ENCODE measurements at regions not wholly inside any gene's neighbourhood (a gene's known extent, or its start where the extent isn't known, plus 50 kb on each side); places are given as distances from the start of the nearest gene placed in this dataset.

DNA sequence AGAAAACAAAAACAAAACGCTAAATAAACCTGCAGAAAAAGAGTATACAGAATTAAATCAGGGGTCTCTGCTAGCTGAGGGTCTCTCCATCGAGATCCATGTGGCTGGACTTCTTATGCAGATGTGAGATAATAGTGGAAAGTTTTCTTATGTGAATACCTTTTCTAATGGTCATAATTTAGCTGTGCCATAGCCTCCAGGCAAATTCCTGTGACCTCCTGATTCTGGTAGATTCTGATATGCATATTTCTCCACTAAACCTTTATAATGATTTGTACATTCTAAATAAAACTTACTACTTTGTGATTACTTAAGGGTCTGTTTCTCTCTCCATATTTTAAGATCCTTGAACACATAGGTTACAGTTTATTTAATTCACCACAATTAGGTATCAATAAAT lies 1002.6 kb downstream of the GALC start:
- Histone ChIP-seq H3K36me3 (ENCODE audit: control insufficient read depth, insufficient read depth, low read length) (no peaks in the 10 kb centered on the region), H3K9me3 (ENCODE audit: control insufficient read depth, insufficient read depth, low read depth, low read length) (no peaks in the 10 kb centered on the region), H3K27me3 (ENCODE audit: control insufficient read depth, insufficient read depth, low read length) (no peaks in the 10 kb centered on the region), H3K4me3 (ENCODE audit: low read depth in 2 of 2, low read length in 2 of 2) (no peak overlapping the region), H3K27ac (ENCODE audit: low read length) (no peak overlapping the region), H3K4me1 (ENCODE audit: control insufficient read depth, insufficient read depth, low read length) (no peaks in the 10 kb centered on the region)
- in situ Hi-C loops (cut with HindIII; ENCODE audit: low pct_unique_long_range_greater_than_20kb, low sequenced_read_pairs) (no loop called here), intact Hi-C loops (cut with micrococcal nuclease; ENCODE audit: unreplicated experiment) (no loop called here)
- DNase-seq (ENCODE audit: low read depth, low spot score) = no peak
- ChIA-PET POLR2A (no interaction called here), CTCF (no interaction called here)
- ATAC-seq = no peak
- BruUV-seq (replicated peaks) = no TSS peak
- TF ChIP-seq POLR2AphosphoS5 (IDR thresholded peaks at IDR 0.05; ENCODE audit: low read depth, low read length) (no peak), TCF7L2 (IDR thresholded peaks at IDR 0.05; ENCODE audit: low read depth, low read length) (no peak), SIN3A (IDR thresholded peaks at IDR 0.05; ENCODE audit: borderline replicate concordance, insufficient read depth, low read depth, low read length) (no peak)
- TF ChIP-seq, protein P1, sequence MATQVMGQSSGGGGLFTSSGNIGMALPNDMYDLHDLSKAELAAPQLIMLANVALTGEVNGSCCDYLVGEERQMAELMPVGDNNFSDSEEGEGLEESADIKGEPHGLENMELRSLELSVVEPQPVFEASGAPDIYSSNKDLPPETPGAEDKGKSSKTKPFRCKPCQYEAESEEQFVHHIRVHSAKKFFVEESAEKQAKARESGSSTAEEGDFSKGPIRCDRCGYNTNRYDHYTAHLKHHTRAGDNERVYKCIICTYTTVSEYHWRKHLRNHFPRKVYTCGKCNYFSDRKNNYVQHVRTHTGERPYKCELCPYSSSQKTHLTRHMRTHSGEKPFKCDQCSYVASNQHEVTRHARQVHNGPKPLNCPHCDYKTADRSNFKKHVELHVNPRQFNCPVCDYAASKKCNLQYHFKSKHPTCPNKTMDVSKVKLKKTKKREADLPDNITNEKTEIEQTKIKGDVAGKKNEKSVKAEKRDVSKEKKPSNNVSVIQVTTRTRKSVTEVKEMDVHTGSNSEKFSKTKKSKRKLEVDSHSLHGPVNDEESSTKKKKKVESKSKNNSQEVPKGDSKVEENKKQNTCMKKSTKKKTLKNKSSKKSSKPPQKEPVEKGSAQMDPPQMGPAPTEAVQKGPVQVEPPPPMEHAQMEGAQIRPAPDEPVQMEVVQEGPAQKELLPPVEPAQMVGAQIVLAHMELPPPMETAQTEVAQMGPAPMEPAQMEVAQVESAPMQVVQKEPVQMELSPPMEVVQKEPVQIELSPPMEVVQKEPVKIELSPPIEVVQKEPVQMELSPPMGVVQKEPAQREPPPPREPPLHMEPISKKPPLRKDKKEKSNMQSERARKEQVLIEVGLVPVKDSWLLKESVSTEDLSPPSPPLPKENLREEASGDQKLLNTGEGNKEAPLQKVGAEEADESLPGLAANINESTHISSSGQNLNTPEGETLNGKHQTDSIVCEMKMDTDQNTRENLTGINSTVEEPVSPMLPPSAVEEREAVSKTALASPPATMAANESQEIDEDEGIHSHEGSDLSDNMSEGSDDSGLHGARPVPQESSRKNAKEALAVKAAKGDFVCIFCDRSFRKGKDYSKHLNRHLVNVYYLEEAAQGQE (IDR thresholded peaks at IDR 0.05; ENCODE audit: insufficient read depth in 1 of 2, low read depth in 2 of 2, low read length in 1 of 2) = no peak
- TF ChIP-seq, protein P2, sequence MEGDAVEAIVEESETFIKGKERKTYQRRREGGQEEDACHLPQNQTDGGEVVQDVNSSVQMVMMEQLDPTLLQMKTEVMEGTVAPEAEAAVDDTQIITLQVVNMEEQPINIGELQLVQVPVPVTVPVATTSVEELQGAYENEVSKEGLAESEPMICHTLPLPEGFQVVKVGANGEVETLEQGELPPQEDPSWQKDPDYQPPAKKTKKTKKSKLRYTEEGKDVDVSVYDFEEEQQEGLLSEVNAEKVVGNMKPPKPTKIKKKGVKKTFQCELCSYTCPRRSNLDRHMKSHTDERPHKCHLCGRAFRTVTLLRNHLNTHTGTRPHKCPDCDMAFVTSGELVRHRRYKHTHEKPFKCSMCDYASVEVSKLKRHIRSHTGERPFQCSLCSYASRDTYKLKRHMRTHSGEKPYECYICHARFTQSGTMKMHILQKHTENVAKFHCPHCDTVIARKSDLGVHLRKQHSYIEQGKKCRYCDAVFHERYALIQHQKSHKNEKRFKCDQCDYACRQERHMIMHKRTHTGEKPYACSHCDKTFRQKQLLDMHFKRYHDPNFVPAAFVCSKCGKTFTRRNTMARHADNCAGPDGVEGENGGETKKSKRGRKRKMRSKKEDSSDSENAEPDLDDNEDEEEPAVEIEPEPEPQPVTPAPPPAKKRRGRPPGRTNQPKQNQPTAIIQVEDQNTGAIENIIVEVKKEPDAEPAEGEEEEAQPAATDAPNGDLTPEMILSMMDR (IDR thresholded peaks at IDR 0.05) = no peak

DNA sequence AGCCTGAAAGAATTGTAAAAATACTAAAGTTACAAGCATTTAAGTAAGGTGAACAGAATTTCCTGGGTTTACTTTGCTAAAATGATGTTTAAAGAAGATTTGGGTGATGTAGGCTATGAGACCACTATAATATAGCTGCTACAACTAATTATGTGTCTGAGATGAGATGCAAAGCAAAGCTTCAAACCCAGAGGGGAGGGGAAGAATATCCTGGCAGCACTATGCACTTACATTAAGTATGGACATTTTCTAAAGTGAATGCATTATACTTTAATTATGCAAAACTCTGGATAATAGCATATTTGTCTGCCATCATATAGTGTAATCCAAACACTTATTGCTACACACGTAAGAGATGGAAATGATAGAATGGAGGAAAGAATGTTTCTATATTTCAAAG lies 1003.7 kb downstream of the GALC start:
- Histone ChIP-seq H3K4me3 (ENCODE audit: low read depth in 2 of 2, low read length in 2 of 2) (no peak overlapping the region), H3K27ac (ENCODE audit: low read length) (no peak overlapping the region), H3K4me1 (ENCODE audit: control insufficient read depth, insufficient read depth, low read length) (no peaks in the 10 kb centered on the region), H3K36me3 (ENCODE audit: control insufficient read depth, insufficient read depth, low read length) (no peaks in the 10 kb centered on the region), H3K27me3 (ENCODE audit: control insufficient read depth, insufficient read depth, low read length) (no peaks in the 10 kb centered on the region), H3K9me3 (ENCODE audit: control insufficient read depth, insufficient read depth, low read depth, low read length) (no peaks in the 10 kb centered on the region)
- ChIA-PET CTCF (no interaction called here), POLR2A (no interaction called here)
- TF ChIP-seq, protein P1 (IDR thresholded peaks at IDR 0.05; ENCODE audit: insufficient read depth in 1 of 2, low read depth in 2 of 2, low read length in 1 of 2) = no peak
- TF ChIP-seq TCF7L2 (IDR thresholded peaks at IDR 0.05; ENCODE audit: low read depth, low read length) (no peak), POLR2AphosphoS5 (IDR thresholded peaks at IDR 0.05; ENCODE audit: low read depth, low read length) (no peak), SIN3A (IDR thresholded peaks at IDR 0.05; ENCODE audit: borderline replicate concordance, insufficient read depth, low read depth, low read length) (no peak)
- TF ChIP-seq, protein P2 (IDR thresholded peaks at IDR 0.05) = no peak
- no TSS peak for BruUV-seq (replicated peaks)
- ATAC-seq (no peak), DNase-seq (ENCODE audit: low read depth, low spot score) (no peak)
- in situ Hi-C loops (cut with HindIII; ENCODE audit: low pct_unique_long_range_greater_than_20kb, low sequenced_read_pairs) (no loop called here), intact Hi-C loops (cut with micrococcal nuclease; ENCODE audit: unreplicated experiment) (no loop called here)

Data from Panc1 (cell line).